HPDE6-E6E7 (cell line): ENCODE measurements at regions not wholly inside any gene's neighbourhood (a gene's known extent, or its start where the extent isn't known, plus 50 kb on each side); places are given as distances from the start of the nearest gene placed in this dataset.

ENCODE experiments used
- DNase-seq: peaks from one replicate; pipeline ENCODE4 v3.0.0; 2011; ENCODE audit warnings: missing footprints; ENCODE audit errors: extremely low spot score

DNA sequence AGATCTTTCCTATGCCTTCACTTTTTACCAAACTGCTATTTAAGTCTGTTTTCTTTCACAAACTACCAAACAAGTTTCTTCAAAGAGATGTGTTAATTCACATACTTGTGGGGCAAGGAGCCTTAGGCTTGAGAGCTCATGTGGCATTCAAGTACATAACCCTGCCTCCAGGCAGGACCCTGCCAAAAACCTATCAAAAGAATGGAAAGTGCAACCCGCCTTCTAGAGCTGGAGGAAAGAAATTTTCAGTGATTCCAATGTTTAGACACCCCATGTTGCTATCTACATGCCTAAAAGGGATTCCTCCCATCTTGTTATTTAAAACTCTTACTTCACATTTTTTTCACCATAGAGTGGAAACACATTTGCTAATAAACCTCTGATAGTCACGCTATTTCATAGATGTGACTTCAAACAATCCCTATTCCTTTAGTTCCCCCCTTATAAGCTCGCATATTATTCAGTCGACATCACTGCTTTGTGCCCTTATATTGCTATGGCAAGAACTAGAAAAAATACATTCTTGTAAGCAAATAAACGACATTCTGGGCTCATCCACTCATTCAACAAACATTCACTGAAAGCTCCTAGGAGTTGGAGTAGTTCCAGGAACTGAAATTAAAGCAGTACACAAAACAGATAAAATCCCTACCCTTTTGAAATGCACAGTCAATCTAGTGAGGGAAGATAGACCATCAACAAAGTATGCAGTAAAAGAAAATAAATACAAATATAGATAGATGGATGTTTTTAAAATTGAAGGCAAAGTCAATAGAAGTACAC is 518.1 kb downstream of the ELAVL2 start:
- no peak for DNase-seq

DNA sequence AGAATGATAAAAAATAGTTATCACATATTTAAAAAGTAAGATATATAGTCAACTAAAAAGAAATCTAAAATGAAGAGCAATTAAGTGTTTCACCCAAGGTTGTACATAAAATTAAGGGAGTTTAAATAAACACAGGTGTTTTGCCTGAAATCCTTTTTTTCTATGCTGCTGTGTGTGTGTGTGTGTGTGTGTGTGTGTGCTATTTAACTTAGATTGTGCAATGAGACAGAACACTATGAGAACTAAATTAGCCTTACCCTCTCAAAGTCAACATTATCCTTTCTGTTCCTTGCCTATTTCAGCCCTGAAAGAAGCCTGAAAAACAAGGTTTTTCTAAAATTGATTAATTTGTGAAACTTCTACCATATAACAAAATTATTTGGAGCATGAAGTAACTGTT is 516.2 kb downstream of the ELAVL2 start:
- no peak for DNase-seq

DNA sequence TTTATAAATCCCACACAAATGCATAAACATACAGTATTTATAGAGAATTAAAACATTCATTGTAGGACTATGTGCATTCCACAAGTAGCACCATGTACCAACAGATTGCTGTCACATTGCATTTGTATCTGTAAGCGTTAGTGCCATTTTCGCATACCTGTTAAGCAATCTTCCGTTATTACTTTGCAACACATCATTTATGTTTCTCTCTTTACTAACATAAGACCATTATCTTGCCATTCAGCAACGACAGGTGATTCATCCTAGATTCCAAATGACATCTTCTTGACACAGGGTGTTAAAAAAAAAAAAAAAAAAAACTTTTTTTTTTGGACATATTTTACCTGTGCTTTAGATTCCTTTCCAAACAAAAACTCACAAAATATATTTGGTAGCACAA is 511.8 kb downstream of the ELAVL2 start:
- DNase-seq: no peak

DNA sequence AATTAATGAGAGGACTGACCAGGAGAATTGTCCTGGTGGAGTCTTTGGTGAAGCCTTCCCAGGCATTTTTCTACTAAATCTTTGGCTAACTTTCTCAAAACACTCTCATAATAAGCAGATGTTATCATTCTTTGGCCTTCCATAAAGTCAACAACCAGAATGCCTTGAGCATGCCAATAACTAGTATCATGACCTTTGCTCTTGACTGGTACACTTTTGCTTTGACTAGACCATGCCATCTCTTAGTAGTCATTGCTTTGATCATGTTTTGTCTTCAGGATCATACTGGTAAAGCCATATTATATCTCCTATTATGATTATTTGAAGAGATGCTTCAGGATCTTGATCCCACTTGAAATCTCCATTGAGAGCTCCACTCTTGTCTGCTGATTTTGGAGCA is 506.9 kb downstream of the ELAVL2 start:
- DNase-seq: no peak

DNA sequence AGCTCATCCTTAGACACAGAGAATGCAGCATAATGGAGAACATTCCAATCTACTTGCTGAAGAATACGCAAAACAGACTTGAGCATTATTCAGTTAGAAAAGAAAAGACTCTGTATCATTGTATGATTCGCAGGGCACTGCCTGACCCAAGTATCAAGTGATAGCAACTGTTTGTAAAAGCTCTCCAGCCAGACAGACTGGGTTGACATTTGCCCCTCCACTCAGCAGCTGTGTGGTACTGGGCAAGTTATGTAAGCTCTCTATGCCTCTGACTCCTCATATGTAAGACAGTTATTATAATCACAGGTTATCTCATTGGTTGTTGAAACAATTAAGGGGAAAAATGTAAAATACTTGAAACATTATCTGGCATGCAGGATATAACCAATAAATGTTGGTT is 505.0 kb downstream of the ELAVL2 start:
- DNase-seq: no peak

DNA sequence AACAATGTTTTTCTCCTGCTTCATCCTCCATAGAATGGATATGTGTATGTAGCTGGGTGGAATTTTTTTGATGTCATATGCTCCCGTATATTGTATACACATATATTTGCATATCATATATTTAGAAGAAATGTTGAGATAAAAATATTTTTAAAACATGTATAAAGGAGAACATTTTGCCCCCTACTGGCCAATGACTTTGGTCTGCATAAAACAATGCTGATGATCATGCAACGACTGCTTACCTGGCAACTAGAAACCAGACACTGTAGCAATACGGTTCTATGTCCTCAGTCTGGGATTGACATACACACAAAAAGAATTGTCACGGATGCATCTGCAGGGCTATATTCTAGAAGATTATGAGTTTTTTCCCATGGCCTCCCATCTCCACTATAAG is 503.6 kb downstream of the ELAVL2 start:
- DNase-seq: peak; percentile 11

DNA sequence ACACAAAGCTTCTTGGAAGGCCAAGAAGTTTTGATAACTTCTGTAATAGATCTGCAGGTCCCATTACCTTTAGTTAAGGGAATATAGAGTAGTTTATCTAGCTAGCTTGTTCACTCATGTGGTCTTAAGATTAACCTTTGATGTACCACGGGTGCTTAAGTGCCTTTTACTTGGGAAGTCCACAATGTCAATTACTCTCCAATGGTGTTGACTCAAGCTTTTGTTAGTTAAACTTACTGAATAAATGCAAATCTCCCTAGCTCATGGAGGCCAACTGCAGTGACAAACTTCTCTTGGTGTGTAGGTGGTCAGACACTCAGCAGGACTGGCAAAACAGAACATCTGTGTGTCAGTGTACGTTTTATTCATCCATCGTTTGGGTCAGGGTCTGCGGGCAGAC is 501.5 kb downstream of the ELAVL2 start:
- no peak for DNase-seq

DNA sequence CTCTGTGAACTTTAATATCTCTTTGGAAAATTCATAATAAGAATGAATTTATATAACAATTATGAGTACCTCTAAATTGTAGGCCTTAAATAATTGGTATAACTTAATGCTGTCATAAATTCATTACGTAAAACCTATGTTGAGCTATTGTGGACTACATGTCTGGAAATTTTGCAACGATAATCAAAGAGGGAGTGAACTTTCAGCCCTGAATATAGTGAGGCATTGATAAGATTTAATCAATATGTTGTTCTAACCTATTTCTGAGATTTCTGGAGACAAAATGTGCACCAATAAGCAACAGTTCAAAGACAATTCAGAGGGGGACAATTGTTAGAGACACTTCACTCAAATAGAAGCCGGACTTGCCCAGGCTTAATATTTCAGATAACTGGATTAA is 499.4 kb downstream of the ELAVL2 start:
- no peak for DNase-seq

DNA sequence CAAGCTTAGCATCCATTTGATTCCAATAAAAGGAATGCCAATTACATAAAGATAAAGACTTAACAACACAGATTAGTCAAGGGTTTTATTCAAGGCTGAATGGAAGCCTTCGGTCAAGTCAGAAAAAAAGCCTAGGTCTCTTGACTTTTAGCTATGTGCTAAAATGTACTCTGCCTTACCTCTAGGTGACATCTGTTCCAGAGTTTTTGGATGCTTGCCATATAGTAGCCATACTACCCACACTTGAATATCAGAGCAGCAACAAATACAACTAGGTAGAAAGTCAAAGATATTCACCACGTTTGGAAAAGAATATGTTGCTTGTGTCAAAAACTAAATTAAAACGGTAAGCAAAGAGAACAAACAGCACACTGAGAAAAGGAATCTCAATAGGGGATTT is 484.7 kb downstream of the ELAVL2 start:
- no peak for DNase-seq

DNA sequence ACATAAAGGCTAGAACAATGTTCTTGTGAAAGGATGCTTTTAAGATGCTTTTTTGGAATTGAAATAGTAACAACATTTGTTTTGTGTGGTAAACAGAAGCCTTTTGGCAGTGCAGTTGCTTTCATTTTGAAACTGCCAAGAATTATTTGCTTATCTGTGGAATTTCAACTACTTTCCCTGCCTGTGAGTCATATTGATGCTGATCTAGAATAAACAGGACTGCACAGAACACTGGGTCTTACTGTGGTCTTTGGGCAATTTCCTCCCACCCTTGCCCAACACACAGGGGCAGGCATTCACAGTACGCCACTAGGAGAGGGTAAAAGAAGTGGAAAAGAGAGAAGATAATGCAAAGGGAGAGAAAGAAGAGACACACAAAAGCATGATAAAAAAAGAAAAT is 483.7 kb downstream of the ELAVL2 start:
- no peak for DNase-seq

DNA sequence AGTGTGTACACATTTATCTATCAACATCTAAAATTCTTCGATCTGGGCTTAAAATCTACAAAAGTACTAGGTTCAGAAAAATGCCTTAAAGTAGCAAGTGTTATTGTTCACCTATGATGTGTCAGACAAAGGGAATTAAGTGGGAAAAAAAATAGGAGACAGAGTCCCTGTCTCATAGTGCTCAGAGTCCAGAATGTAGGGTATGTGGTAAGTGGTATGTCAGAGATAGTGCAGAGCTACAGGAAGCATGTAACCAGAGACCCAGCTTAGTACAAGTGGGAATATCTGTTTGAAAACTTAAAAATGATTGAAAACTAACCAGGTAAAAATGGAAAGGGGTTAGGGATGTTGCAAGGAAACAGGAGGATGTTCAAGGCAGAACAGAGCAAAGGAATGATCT is 482.8 kb downstream of the ELAVL2 start:
- DNase-seq: no peak

DNA sequence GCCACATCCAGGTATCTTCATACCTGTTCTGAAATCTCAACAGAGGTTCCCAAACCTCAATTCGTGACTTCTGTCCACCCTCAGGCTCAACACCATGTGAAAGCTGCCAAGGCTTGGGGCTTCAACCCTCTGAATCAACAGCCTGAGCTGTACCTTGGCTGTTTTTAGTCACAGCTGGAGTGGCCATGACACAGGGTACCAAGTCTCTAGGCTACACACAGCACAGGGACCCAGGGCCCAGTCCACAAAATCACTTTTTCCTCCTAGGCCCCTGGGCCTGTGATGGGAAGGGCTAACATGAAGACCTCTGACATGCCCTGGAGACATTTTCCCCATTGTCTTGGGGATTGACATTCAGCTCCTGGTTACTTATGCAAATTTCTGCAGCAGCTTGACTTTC is 464.9 kb downstream of the ELAVL2 start:
- DNase-seq: no peak

DNA sequence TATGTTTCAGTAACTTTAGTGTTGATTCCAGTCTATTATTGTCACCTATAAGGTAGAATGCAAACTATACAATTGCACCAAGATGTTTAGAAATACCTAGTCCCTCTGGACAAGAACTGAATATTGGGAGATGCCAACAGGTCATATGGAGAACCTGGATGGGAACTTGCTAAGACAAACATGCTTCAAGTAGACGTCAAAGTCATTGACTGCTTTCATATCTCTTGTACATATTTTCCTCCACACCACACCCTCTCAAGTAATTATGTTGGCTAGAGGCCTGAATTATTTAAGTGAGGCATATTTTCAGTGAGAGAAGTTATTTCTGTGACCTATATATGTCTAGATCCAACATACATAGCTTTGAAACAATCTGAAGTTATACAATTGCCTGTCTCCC is 453.3 kb downstream of the ELAVL2 start:
- DNase-seq: no peak

DNA sequence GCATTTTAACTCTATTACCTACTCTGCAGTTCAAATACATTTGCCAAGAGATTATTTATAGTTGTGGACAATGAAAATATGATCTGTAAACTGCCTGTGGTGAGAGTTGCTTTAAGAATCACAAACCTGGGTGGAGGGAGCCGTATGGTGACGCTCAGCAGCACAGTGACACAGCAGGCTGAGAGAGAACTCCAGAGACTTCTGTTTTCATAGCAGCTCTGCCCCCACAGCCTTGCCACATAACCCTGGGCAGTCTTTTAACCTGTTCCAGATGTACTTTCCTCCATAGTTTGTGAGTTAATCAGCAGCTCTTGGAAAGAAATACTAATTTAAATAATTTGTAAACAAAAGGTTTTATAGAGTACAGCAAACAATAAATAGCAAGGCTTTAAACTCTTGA is 450.5 kb downstream of the ELAVL2 start:
- DNase-seq: no peak

DNA sequence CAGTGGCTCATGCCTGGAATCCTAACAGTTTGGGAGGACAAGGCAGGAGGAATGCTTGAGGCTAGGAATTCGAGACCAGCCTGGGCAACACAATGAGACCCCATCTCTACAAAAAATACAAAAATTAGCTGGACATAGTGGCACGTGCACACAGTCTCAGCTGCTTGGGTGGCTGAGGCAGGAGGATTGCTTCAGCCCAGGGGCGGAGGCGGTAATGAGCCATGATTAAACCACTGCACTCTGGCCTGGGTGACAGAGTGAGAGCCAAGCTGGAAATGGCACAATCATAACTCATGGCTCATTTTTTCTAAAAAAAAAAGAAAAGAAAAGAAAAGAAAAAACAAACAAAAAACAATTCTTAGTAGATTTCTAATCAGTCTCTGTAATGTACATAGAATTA is 446.2 kb downstream of the ELAVL2 start:
- no peak for DNase-seq

DNA sequence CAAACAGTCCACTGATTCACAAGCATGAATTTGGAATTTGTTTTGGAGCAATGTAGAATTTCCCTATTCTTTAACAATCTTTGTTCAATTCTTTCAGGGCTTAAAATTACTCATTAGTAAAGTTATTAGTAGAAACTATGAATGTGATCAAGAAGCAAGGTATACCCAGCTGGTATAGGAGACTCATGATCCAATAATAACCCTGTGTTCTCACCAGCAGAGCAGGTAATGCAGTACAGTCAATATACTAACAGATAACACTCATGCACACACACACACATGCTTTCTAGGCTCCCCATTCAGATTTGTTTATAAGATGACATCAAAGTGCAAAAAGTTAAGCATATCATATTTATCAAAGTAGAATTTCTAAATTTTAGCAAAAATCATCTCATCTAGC is 445.2 kb downstream of the ELAVL2 start:
- DNase-seq: peak; percentile 1

DNA sequence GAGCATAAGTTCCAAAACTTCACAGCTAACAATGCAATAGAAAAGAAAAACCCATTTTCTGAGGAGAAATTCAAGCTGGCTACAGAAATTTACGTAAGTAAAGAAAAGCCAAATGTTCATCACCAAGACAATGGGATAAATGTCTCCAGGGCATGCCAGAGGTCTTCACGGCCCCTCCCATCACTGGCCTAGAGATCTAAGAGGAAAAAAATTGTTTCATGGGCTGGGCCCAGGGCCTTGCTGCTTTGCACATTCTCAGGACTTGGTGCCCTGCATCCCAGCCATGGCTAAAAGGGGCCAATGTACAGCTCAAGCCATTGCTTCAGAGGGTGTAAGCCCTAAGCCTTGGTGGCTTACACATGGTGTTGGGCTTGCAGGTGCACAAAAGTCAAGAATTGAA is 443.6 kb downstream of the ELAVL2 start:
- no peak for DNase-seq

DNA sequence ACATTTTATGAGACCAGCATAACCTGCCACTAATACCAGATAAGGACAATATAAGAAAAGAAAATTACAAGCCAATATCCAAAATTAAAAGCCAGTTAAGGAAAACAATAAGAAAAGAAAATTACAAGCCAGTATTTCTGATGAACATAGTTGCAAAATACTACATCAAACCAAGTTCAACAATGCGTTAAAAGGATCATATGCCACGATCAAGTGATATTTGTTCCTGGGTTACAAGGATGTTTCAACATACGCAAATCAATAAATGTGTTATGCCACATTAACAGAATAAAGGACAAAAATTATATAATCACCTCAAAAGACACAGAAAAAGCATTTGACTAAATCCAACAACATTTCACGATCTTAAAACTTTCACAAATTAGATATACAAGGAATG is 431.9 kb downstream of the ELAVL2 start:
- no peak for DNase-seq

DNA sequence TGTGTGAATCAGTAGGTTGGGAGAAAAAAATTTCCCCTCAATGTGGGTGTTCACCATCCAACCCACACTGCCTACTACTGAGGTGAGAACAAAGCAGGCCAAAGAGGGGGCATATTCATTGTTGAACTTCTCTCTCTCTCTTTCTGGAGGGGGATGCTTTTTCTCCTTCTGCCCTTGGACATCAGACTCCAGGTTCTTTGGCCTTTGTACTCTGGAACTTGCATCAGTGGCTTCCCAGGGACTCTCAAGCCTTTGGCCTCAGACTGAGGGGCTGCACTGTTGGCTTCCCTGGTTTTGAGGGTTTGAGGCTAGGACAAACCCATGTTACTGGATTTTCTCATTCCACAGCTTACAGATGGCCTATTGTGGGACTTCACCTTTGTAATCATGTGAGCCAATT is 417.2 kb downstream of the ELAVL2 start:
- DNase-seq: no peak

DNA sequence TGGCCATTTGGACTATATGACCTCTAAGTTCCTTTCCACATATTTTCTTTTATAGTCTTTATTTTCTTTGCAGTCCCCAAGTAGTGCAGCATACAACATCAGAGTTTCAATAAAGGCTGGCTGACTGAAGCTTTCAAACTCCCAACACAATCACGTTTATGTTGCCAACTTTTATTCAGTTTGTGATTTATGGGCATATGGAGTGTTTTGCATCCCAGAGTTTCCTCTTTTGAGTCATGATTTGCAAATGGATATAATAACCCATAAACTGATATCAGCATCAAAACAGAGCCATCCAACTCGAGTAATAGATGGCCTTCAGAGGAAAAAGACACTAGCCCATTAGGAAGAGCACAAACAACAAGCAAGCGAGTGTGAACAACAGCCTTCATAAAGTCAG is 414.0 kb downstream of the ELAVL2 start:
- no peak for DNase-seq

DNA sequence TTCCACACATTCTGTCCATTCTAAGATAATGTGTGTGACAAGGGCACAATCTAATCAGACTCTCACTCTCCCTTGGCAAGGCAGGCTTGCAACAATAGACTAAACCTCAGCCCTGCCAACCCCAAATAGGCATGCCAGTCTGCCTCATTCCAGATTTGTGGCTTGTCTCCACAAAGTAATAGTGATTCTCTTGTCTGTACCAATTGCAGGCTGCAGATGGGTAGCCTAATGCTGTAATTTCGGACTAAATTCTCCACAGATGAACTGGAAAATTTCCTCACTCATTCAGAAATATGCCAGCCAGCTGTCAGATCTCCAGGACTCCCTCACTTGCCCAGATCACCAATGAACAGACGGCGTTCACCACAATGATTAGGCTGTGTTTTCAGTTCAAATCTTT is 413.6 kb downstream of the ELAVL2 start:
- no peak for DNase-seq

DNA sequence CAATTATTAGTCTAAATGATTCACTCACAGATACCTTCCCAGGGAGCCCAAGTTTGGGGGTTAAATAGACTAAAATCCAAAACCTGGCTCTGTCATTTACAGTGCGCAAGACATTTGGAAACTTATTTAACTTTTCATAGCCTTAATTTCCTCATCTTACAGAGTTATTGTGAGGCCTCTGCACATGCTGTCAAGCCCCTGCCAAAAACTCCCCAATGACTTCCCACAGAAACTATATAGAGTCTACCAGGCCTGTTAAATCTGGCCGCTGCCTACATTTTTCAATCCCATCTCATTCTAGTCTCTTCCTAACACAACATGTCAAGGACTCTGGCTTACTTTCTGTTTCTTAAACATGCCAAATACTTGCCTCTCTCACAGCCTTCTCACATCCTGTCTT is 412.5 kb downstream of the ELAVL2 start:
- no peak for DNase-seq

DNA sequence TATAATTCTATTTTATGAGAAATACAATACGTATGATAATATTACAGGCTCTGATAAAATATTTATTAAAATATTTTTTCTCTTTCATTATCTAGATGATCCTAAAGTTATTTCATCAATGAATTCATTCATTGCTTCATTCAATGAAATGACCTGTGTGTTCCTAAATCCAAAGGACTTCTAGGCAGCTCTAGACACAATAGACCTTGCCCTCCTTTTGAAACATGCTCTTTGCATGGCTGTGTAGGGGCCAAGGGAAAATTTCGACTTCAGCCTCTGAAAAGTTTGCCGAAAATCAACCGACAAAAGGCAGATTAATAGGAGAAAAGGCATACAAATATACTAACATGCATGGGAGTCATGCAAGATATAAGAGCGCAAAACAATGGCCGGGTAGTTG is 402.0 kb downstream of the ELAVL2 start:
- DNase-seq: no peak

DNA sequence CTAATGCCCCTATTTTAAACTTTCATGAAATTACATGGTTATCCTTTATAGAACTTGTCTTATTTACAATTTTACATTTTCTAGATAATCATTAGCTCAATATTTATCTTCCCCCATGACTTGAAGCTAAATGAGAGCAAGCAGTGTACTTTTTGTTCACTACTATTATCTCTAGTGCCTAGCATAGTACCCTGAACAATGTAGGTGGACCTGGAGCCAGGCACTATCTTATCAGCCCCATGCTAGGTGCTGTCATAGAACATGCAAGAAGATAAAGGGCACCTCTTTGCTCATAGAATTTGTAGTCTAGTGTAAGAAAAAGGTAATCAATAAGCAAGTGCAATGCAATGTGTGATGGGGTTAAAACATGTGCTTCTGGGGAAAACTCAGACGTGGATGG is 399.9 kb downstream of the ELAVL2 start:
- no peak for DNase-seq
